ENCODE measurements at regions not wholly inside any gene's neighbourhood (a gene's known extent, or its start where the extent isn't known, plus 50 kb on each side); places are given as distances from the start of the nearest gene placed in this dataset.

- 62% methylated on average over 1 of the region's 1 CpG for WGBS
- intact Hi-C loops (cut with DNase I), result no loop called here
Observed at GRCh38 chr12:17809206-17809605, 280.8 kb downstream of the RERGL start.

GRCh38 chr12:17802657-17803641 is 287.0 kb downstream of the RERGL start:
- ATAC-seq (no peak), DNase-seq (peak in 1 of 3 donors; percentile 9)
- H3K27me3 ChIP-seq (ENCODE audit: control insufficient read depth, insufficient read depth), result no peaks in the 10 kb centered on the region
- H3K4me1 ChIP-seq (ENCODE audit: control insufficient read depth, insufficient read depth, low read length), result no peaks in the 10 kb centered on the region
- 74% methylated on average over 15 of the region's 15 CpGs for WGBS
- no peak overlapping the region for H3K27ac ChIP-seq (ENCODE audit: low read length)
- intact Hi-C loops (cut with DNase I), result no loop called here
- H3K4me3 ChIP-seq (ENCODE audit: low read length), result no peak overlapping the region
- no peaks in the 10 kb centered on the region for H3K9me3 ChIP-seq (ENCODE audit: control insufficient read depth, low read length)

More at GRCh38 chr12:17809206-17809605, 280.8 kb downstream of the RERGL start:
- Histone ChIP-seq H3K4me3 (ENCODE audit: low read length) (no peak overlapping the region), H3K9me3 (ENCODE audit: control insufficient read depth, low read length) (peaks cover 3% of the 10 kb centered on the region), H3K27me3 (ENCODE audit: control insufficient read depth, insufficient read depth) (no peaks in the 10 kb centered on the region), H3K27ac (ENCODE audit: low read length) (no peak overlapping the region), H3K4me1 (ENCODE audit: control insufficient read depth, insufficient read depth, low read length) (no peaks in the 10 kb centered on the region)
- no peak for DNase-seq
- ATAC-seq, result no peak

GRCh38 chr12:17793854-17794253 is 296.1 kb downstream of the RERGL start:
- no peak for ATAC-seq
- no peaks in the 10 kb centered on the region for H3K4me1 ChIP-seq (ENCODE audit: control insufficient read depth, insufficient read depth, low read length)
- no peak overlapping the region for H3K27ac ChIP-seq (ENCODE audit: low read length)
- no peaks in the 10 kb centered on the region for H3K27me3 ChIP-seq (ENCODE audit: control insufficient read depth, insufficient read depth)
- intact Hi-C loops (cut with DNase I), result no loop called here
- WGBS, result 45% methylated on average over 2 of the region's 2 CpGs
- no peaks in the 10 kb centered on the region for H3K9me3 ChIP-seq (ENCODE audit: control insufficient read depth, low read length)
- DNase-seq, result no peak
- no peak overlapping the region for H3K4me3 ChIP-seq (ENCODE audit: low read length)

GRCh38 chr12:17778242-17778641 is 311.8 kb downstream of the RERGL start:
- ATAC-seq (no peak), DNase-seq (no peak)
- H3K4me3 ChIP-seq (ENCODE audit: low read length), result no peak overlapping the region
- H3K27me3 ChIP-seq (ENCODE audit: control insufficient read depth, insufficient read depth), result no peaks in the 10 kb centered on the region
- H3K9me3 ChIP-seq (ENCODE audit: control insufficient read depth, low read length), result no peaks in the 10 kb centered on the region
- intact Hi-C loops (cut with DNase I), result loop anchor here in 2 of 4 donors (5.0 kb wide), 2 partner anchors 84 to 89 kb away; no protein-coding TSS in a partner anchor
- H3K27ac ChIP-seq (ENCODE audit: low read length), result no peak overlapping the region
- H3K4me1 ChIP-seq (ENCODE audit: control insufficient read depth, insufficient read depth, low read length), result no peaks in the 10 kb centered on the region

- DNase-seq, result no peak
- 84% methylated on average over 4 of the region's 4 CpGs for WGBS
- Histone ChIP-seq H3K4me3 (ENCODE audit: low read length) (no peak overlapping the region), H3K4me1 (ENCODE audit: control insufficient read depth, insufficient read depth, low read length) (no peaks in the 10 kb centered on the region), H3K27me3 (ENCODE audit: control insufficient read depth, insufficient read depth) (no peaks in the 10 kb centered on the region), H3K9me3 (ENCODE audit: control insufficient read depth, low read length) (no peaks in the 10 kb centered on the region), H3K27ac (ENCODE audit: low read length) (no peak overlapping the region)
- intact Hi-C loops (cut with DNase I), result loop anchor here in 1 of 4 donors (5.0 kb wide), 1 partner anchor 89 kb away; no protein-coding TSS in a partner anchor
- no peak for ATAC-seq
Observed at GRCh38 chr12:17763366-17763765, 326.6 kb downstream of the RERGL start.

GRCh38 chr12:17759982-17760381 is 330.0 kb downstream of the RERGL start:
- no peaks in the 10 kb centered on the region for H3K27me3 ChIP-seq (ENCODE audit: control insufficient read depth, insufficient read depth)
- H3K27ac ChIP-seq (ENCODE audit: low read length), result no peak overlapping the region
- H3K4me1 ChIP-seq (ENCODE audit: control insufficient read depth, insufficient read depth, low read length), result no peaks in the 10 kb centered on the region
- DNase-seq (no peak), ATAC-seq (no peak)
- H3K9me3 ChIP-seq (ENCODE audit: control insufficient read depth, low read length), result no peaks in the 10 kb centered on the region
- H3K4me3 ChIP-seq (ENCODE audit: low read length), result no peak overlapping the region
- intact Hi-C loops (cut with DNase I), result loop anchor here in 1 of 4 donors (5.0 kb wide), 1 partner anchor 92 kb away; no protein-coding TSS in a partner anchor
- WGBS, result 78% methylated on average over 8 of the region's 8 CpGs
